ENCODE measurements at regions not wholly inside any gene's neighbourhood (a gene's known extent, or its start where the extent isn't known, plus 50 kb on each side); places are given as distances from the start of the nearest gene placed in this dataset.

GRCh38 chr3:124322309-124322880 lies 330.5 kb upstream of the ROPN1 start:
- TF ChIP-seq CTCF (IDR thresholded peaks at IDR 0.05; ENCODE audit: low read length) (no peak), EZH2 (optimal IDR thresholded peaks at IDR 0.05; ENCODE audit: low read depth, low read length) (no peak), EZH2phosphoT487 (IDR thresholded peaks at IDR 0.05; ENCODE audit: low read length) (no peak)
